ENCODE measurements at regions not wholly inside any gene's neighbourhood (a gene's known extent, or its start where the extent isn't known, plus 50 kb on each side); places are given as distances from the start of the nearest gene placed in this dataset.

- TF ChIP-seq CTCF (conservative IDR thresholded peaks at IDR 0.05; ENCODE audit: low read length) = no peak
- TF ChIP-seq EZH2phosphoT487 (IDR thresholded peaks at IDR 0.05; ENCODE audit: borderline replicate concordance) = no peak
Measured at GRCh38 chr9:74117151-74117550, 380.0 kb upstream of the RORB start.

All from Loucy (cell line).